Gastrocnemius medialis (tissue), 4 donors: ENCODE measurements at regions not wholly inside any gene's neighbourhood (a gene's known extent, or its start where the extent isn't known, plus 50 kb on each side); places are given as distances from the start of the nearest gene placed in this dataset.

Experiments used
- ATAC-seq, 2 donors: fragments of 150-250 bp; one replicate each; pipeline ENCODE4 v1.9.1; 2016
- DNase-seq, 2 donors: peaks; one replicate each; pipeline ENCODE4 v3.0.0-alpha.2; 2019
- H3K27ac ChIP-seq, 4 donors: fragments of 200-600 bp; sonication (generic); 1 replicate in 1 of 4; 2 replicates in 3 of 4; pipeline ENCODE4 v1.5.1; 2016 to 2018; ENCODE audit warnings: mild to moderate bottlenecking in 2 of 4, moderate library complexity in 1 of 4
- H3K27me3 ChIP-seq, 3 donors: fragments of 200-600 bp; sonication (generic) in 2 of 3; 1 replicate in 1 of 3; 2 replicates in 2 of 3; pipeline versions ENCODE4 v1.5.1 to v1.6.0; 2016 to 2019; ENCODE audit warnings: mild to moderate bottlenecking in 1 of 3, moderate library complexity in 1 of 3
- H3K36me3 ChIP-seq, 2 donors: fragments of 200-600 bp; sonication (generic) in 1 of 2; one replicate each; pipeline ENCODE4 v1.5.1; 2017 to 2018
- H3K4me1 ChIP-seq, 2 donors: fragments of 200-600 bp; sonication (generic) in 1 of 2; one replicate each; pipeline ENCODE4 v1.5.1; 2016 to 2017; ENCODE audit warnings: mild to moderate bottlenecking in 2 of 2
- H3K4me3 ChIP-seq, 4 donors: fragments of 200-600 bp; sonication (generic) in 3 of 4; 1 replicate in 1 of 4; 2 replicates in 3 of 4; pipeline ENCODE4 v1.5.1; 2016 to 2019; ENCODE audit warnings: mild to moderate bottlenecking in 2 of 4
- H3K9me3 ChIP-seq, 3 donors: fragments of 200-600 bp; sonication (generic) in 2 of 3; 1 replicate in 1 of 3; 2 replicates in 2 of 3; pipeline ENCODE4 v1.5.1; 2016 to 2019
- CTCF ChIP-seq, 5 experiments: fragments of 450-650 bp in 3 of 5; fragments of 200-600 bp in 2 of 5; sonication (generic) in 2 of 5; IDR thresholded peaks in 4 of 5; conservative IDR thresholded peaks in 1 of 5; 1 replicate in 4 of 5; 2 replicates in 1 of 5; pipeline ENCODE4 v1.5.1; 2016 to 2019; ENCODE audit warnings: antibody characterized with exemption in 5 of 5, mild to moderate bottlenecking in 3 of 5, moderate library complexity in 3 of 5
- POLR2A ChIP-seq, 2 donors: fragments of 450-650 bp; IDR thresholded peaks; one replicate each; pipeline ENCODE4 v1.6.1; 2017; ENCODE audit warnings: antibody characterized with exemption in 2 of 2, mild to moderate bottlenecking in 2 of 2, moderate library complexity in 2 of 2
- in situ Hi-C, 4 donors: fragments of 200-750 bp; cut with MboI; loops; one replicate each; pipeline versions ENCODE4 v1.15.0 to v1.8.0; 2017; ENCODE audit warnings: low sequenced_read_pairs in 4 of 4
- intact Hi-C: fragments of 100-400 bp; cut with DNase I; formaldehyde crosslinking; loops from one replicate; pipeline ENCODE4 v1.15.1; 2023; ENCODE audit warnings: low total_unique reads

DNA sequence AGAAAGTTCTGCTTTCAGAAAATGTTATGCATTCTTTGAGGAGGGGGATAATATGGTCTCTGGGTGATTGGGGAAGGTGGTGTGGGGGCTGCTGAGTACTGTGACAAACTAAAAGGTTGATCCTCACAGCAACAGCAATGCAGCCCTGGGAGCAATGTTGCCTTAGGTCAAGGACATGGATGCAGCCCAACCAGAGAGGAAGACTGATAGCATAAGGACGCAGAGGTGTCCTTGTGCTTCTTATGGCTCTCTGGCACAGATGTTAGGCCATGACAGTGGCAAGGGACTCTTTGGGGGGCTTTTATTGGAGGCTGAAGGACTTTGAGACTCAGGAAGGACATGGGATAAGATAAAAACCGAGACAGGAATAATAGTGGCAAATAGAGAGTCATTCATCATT, 186.2 kb upstream of the PHACTR1 start:
- no peak for ATAC-seq
- H3K36me3 ChIP-seq: no peaks in the 10 kb centered on the region
- in situ Hi-C loops: no loop called here

GRCh38 chr6:12533586-12533985, 183.0 kb upstream of the PHACTR1 start:
- Histone ChIP-seq H3K27ac (no peak overlapping the region), H3K4me3 (no peak overlapping the region), H3K27me3 (no peaks in the 10 kb centered on the region), H3K36me3 (no peaks in the 10 kb centered on the region), H3K4me1 (no peaks in the 10 kb centered on the region), H3K9me3 (no peaks in the 10 kb centered on the region)
- in situ Hi-C loops: no loop called here
- intact Hi-C loops: no loop called here
- DNase-seq: no peak
- ATAC-seq: no peak
- TF ChIP-seq CTCF (IDR thresholded peaks at IDR 0.05 in 4 of 5, conservative IDR thresholded peaks at IDR 0.05 in 1 of 5) (no peak), POLR2A (IDR thresholded peaks at IDR 0.05) (no peak)

More for the DNA sequence above, 186.2 kb upstream of the PHACTR1 start:
- DNase-seq: no peak
- intact Hi-C loops: no loop called here
- H3K4me3 ChIP-seq: no peak overlapping the region
- no peaks in the 10 kb centered on the region for H3K27me3 ChIP-seq
- H3K4me1 ChIP-seq: no peaks in the 10 kb centered on the region
- no peaks in the 10 kb centered on the region for H3K9me3 ChIP-seq
- no peak overlapping the region for H3K27ac ChIP-seq
- no peak for TF ChIP-seq POLR2A (IDR thresholded peaks at IDR 0.05)
- TF ChIP-seq CTCF (IDR thresholded peaks at IDR 0.05 in 4 of 5, conservative IDR thresholded peaks at IDR 0.05 in 1 of 5): no peak

DNA sequence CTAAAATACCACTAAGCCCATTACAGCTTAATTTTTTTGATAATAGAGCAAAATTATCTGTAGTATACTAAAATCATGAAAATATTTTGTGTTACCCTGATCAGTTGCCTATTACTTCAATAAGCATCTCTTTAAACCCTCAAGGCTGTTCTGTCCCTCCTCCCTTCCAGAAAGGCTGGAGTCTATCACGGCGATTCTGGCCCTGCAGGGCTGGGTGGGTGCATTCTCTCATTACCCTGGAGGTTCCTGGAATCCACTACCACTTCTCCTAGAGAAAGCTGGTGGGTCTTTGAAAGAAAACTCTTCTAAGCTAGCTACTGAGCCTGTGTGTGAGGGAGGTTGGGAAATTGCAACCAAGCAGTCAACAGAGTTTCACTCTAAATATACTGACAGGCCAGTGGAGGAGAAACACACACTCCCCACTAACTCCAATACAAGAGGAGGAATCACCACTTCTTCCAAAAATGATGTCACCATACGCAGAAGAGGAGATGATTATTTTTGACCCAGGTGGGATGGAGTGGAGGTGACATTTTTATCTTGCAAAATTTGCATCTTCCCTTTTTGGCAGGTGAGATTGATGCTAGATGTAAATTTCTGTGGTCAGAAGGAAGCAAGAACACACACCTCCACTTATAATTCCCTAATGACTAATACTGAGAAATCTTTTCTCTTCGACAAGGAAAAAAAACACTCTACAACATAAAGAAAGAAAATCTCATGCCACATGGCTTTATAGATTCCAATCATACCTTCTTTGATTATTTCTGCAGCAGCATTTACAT, 182.3 kb upstream of the PHACTR1 start:
- no peak for ATAC-seq
- no peak for DNase-seq
- intact Hi-C loops (no loop called here), in situ Hi-C loops (no loop called here)
- no peak overlapping the region for H3K4me3 ChIP-seq
- no peaks in the 10 kb centered on the region for H3K4me1 ChIP-seq
- H3K27me3 ChIP-seq: no peaks in the 10 kb centered on the region
- no peak for TF ChIP-seq POLR2A (IDR thresholded peaks at IDR 0.05)
- no peak for TF ChIP-seq CTCF (IDR thresholded peaks at IDR 0.05 in 4 of 5, conservative IDR thresholded peaks at IDR 0.05 in 1 of 5)
- no peak overlapping the region for H3K27ac ChIP-seq
- H3K9me3 ChIP-seq: no peaks in the 10 kb centered on the region
- H3K36me3 ChIP-seq: no peaks in the 10 kb centered on the region

DNA sequence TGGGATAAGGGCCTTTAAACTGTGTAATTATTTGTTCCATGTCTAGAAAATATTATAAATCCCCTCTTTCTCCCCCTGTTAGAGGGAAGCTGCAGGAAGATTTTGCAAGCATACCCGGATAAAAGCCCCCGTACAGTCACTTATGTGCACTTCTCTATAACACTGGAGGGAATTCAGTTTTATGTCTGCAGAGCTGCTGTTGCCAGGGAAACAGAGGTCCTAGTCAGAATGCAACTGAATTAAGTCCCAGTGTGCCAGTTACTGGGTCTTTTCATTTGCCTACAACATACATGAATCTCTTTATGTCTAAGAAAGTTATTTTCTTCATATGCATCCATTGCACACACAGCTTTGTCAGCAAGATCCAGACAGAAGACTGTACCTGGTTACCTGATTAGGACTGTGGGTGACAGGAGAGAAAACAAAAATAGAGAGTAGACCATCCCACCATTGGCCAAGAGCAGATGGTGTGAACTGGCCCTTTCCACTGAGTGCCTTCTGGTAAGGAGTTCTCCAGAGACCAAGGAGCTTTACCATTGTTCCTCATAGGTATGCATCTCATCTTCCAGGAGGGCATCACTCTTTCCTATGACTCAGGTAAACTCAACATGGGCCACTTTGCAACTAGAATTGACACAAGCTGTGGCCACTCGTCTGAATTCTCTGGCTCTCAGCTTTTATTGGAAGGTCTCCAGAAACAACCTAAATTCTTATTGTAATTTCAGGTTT, 180.8 kb upstream of the PHACTR1 start:
- TF ChIP-seq CTCF (IDR thresholded peaks at IDR 0.05 in 4 of 5, conservative IDR thresholded peaks at IDR 0.05 in 1 of 5) (no peak), POLR2A (IDR thresholded peaks at IDR 0.05) (no peak)
- Histone ChIP-seq H3K27ac (no peak overlapping the region), H3K4me1 (no peaks in the 10 kb centered on the region), H3K9me3 (no peaks in the 10 kb centered on the region), H3K36me3 (no peaks in the 10 kb centered on the region), H3K27me3 (no peaks in the 10 kb centered on the region), H3K4me3 (no peak overlapping the region)
- DNase-seq (no peak), ATAC-seq (no peak)
- in situ Hi-C loops: no loop called here
- intact Hi-C loops: no loop called here
